Fibroblast of lung (primary cell): ENCODE measurements at regions not wholly inside any gene's neighbourhood (a gene's known extent, or its start where the extent isn't known, plus 50 kb on each side); places are given as distances from the start of the nearest gene placed in this dataset.

Experiments used
- DNase-seq, 2 donors: peaks; one replicate each; pipeline versions ENCODE4 v3.0.0 to v3.0.0-alpha.2; 2010; ENCODE audit warnings: low read depth in 2 of 2
- H2AFZ ChIP-seq: 2 replicates; pipeline ENCODE4 v1.5.1; 2012; ENCODE audit warnings: low read length, control low read depth, inconsistent platforms
- H3K27ac ChIP-seq: 2 replicates; pipeline ENCODE4 v1.5.1; 2011; ENCODE audit warnings: low read length, control low read depth; ENCODE audit not compliant: insufficient read depth
- H3K27me3 ChIP-seq: 2 replicates; pipeline ENCODE4 v1.5.1; 2011; ENCODE audit warnings: mild to moderate bottlenecking, low read length; ENCODE audit not compliant: control insufficient read depth, insufficient read depth
- H3K36me3 ChIP-seq: 2 replicates; pipeline ENCODE4 v1.5.1; 2011; ENCODE audit warnings: low read length; ENCODE audit not compliant: control insufficient read depth, insufficient read depth
- H3K4me1 ChIP-seq: 2 replicates; pipeline ENCODE4 v1.5.1; 2011; ENCODE audit warnings: low read length; ENCODE audit not compliant: control insufficient read depth, insufficient read depth; ENCODE audit errors: extremely low read depth
- H3K4me2 ChIP-seq: 2 replicates; pipeline ENCODE4 v1.5.1; 2011; ENCODE audit warnings: low read length, control low read depth; ENCODE audit not compliant: insufficient read depth; ENCODE audit errors: extremely low read depth
- H3K4me3 ChIP-seq, 4 experiments: fragments of 200-600 bp in 1 of 4; sonication (generic) in 1 of 4; replicated peaks in 1 of 4; 2 replicates each; pipeline ENCODE4 v1.5.1; 2011 to 2016; ENCODE audit warnings: low read length in 4 of 4, low read depth in 3 of 4, mild to moderate bottlenecking in 3 of 4, control low read depth in 2 of 4, inconsistent platforms in 1 of 4, mixed read lengths in 1 of 4; ENCODE audit not compliant: insufficient read depth in 1 of 4; ENCODE audit errors: control extremely low read depth in 1 of 4
- H3K79me2 ChIP-seq: 2 replicates; pipeline ENCODE4 v1.5.1; 2012; ENCODE audit warnings: mild to moderate bottlenecking, low read length, inconsistent platforms; ENCODE audit not compliant: control insufficient read depth, insufficient read depth
- H3K9ac ChIP-seq: 2 replicates; pipeline ENCODE4 v1.5.1; 2011; ENCODE audit warnings: mild to moderate bottlenecking, low read length, control low read depth; ENCODE audit not compliant: insufficient read depth
- H3K9me3 ChIP-seq: 2 replicates; pipeline ENCODE4 v1.5.1; 2012; ENCODE audit warnings: low read depth, low read length; ENCODE audit not compliant: control insufficient read depth, insufficient read depth
- H4K20me1 ChIP-seq: 2 replicates; pipeline ENCODE4 v1.5.1; 2011; ENCODE audit warnings: low read length; ENCODE audit not compliant: control insufficient read depth, insufficient read depth; ENCODE audit errors: extremely low read depth
- EZH2 ChIP-seq: IDR thresholded peaks from 2 replicates; pipeline ENCODE4 v1.5.1; 2012; ENCODE audit warnings: low read length, control low read depth, mild to moderate bottlenecking; ENCODE audit errors: missing control alignments
- TF ChIP-seq, protein P1 (sequence below), 2 donors: IDR thresholded peaks in 1 of 2; conservative IDR thresholded peaks in 1 of 2; 1 replicate in 1 of 2; 2 replicates in 1 of 2; pipeline ENCODE4 v1.5.1; 2011 to 2012; ENCODE audit warnings: low read length in 2 of 2, control low read depth in 1 of 2, inconsistent platforms in 1 of 2, low read depth in 1 of 2, mild to moderate bottlenecking in 1 of 2

DNA sequence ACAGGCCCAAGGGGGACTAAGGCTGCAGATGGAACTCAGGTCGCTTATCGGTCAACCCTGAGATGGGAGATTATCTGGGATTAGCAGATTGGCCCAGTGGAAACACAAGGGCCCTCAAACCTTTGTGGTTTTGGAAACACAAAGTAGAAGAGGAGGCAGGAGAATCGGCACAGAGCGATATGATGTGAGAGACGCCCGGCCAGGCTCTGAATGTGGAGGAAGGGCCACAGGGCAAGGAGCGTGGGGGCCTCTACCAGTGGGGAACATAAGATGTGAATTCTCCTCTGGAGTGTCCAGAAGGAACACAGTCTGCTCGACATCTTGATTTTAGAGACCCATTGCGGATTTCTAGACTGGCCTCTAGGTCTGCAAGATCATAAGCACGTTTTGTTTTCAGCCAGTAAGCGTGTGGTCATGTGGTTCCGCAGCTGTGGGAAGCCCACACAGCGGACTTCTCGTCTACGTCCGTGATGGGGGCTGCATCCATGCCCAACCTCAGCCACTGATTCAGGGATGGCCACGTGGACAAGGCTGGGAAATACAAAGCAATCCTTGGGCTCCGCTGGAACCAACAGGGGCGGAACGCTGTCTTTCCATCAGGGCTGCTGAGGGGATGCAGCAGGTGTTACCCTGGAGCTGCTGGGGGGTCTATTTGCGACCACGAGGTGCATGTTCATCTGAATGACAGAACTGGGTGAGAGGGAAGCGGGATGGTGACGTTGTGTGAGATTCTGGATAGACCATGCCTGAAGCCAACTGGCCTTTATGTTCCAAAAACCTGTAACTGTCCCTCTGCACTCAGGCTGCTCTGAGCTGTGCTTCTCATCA, 127.6 kb upstream of the PMEPA1 start:
- H3K27me3 ChIP-seq = no peaks in the 10 kb centered on the region
- no peaks in the 10 kb centered on the region for H3K36me3 ChIP-seq
- no peaks in the 10 kb centered on the region for H3K79me2 ChIP-seq
- no peak overlapping the region for H3K9ac ChIP-seq
- H3K4me3 ChIP-seq = no peak overlapping the region
- no peak overlapping the region for H3K4me2 ChIP-seq
- DNase-seq = no peak
- H3K27ac ChIP-seq = no peak overlapping the region
- H3K9me3 ChIP-seq = no peaks in the 10 kb centered on the region
- no peaks in the 10 kb centered on the region for H3K4me1 ChIP-seq
- TF ChIP-seq, protein P1, sequence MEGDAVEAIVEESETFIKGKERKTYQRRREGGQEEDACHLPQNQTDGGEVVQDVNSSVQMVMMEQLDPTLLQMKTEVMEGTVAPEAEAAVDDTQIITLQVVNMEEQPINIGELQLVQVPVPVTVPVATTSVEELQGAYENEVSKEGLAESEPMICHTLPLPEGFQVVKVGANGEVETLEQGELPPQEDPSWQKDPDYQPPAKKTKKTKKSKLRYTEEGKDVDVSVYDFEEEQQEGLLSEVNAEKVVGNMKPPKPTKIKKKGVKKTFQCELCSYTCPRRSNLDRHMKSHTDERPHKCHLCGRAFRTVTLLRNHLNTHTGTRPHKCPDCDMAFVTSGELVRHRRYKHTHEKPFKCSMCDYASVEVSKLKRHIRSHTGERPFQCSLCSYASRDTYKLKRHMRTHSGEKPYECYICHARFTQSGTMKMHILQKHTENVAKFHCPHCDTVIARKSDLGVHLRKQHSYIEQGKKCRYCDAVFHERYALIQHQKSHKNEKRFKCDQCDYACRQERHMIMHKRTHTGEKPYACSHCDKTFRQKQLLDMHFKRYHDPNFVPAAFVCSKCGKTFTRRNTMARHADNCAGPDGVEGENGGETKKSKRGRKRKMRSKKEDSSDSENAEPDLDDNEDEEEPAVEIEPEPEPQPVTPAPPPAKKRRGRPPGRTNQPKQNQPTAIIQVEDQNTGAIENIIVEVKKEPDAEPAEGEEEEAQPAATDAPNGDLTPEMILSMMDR (conservative IDR thresholded peaks at IDR 0.05 in 1 of 2, IDR thresholded peaks at IDR 0.05 in 1 of 2; ENCODE audit: low read depth in 1 of 2, low read length in 2 of 2) = no peak
- no peak for TF ChIP-seq EZH2
- no peaks in the 10 kb centered on the region for H4K20me1 ChIP-seq
- no peak overlapping the region for H2AFZ ChIP-seq

DNA sequence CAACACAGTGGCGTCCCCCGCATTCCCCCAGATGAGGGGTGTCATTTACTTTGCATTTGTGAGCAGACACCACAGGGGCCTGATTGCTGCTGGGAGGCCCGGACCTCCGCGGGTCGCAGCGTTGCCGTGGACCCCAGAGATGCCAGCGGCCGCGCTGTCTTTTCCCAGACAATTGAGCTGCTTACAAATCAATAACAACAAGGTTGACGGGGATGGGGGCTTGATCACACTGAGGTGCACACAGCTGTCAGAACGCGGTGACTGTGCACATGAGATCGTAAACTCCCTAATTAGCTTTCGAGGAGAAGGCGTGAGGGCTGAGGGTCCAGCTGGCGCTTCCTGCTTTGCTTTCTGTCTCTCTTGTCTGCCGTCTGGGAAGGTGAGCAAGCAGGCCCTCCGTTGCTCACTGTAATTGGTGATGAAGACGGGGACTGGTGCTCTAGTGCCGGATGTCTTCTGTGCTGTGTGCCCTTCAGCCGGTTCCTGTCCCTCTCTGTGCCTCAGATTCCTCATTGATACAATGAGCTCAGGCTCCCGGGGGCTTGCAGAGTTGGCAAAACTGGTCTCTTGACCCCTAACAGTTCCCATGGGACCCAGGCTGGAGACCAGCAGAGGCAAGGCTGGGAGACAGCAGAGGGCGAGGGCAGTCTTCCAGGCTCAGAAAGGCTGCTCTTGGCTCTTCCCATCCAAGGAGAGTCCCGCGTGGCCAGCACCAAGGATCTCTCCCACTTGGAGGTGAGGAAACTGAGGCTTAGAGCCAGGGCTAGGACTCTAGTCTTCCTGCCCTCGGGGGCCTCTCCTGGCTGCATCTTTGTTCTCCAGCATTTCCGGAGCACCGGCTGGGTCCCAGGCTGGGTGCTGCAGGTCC, 126.0 kb upstream of the PMEPA1 start:
- Histone ChIP-seq H3K27me3 (no peaks in the 10 kb centered on the region), H3K4me1 (no peaks in the 10 kb centered on the region), H3K9me3 (no peaks in the 10 kb centered on the region), H3K4me3 (no peak overlapping the region), H3K36me3 (no peaks in the 10 kb centered on the region), H3K79me2 (no peaks in the 10 kb centered on the region), H4K20me1 (no peaks in the 10 kb centered on the region), H3K9ac (no peak overlapping the region), H3K27ac (no peak overlapping the region), H3K4me2 (no peak overlapping the region), H2AFZ (no peak overlapping the region)
- DNase-seq = no peak
- TF ChIP-seq, protein P1 (conservative IDR thresholded peaks at IDR 0.05 in 1 of 2, IDR thresholded peaks at IDR 0.05 in 1 of 2; ENCODE audit: low read depth in 1 of 2, low read length in 2 of 2) = no peak
- TF ChIP-seq EZH2 = no peak

GRCh38 chr20:57835074-57835452, 125.2 kb upstream of the PMEPA1 start:
- no peaks in the 10 kb centered on the region for H3K79me2 ChIP-seq
- H3K9me3 ChIP-seq = no peaks in the 10 kb centered on the region
- H3K4me3 ChIP-seq = no peak overlapping the region
- H3K4me2 ChIP-seq = no peak overlapping the region
- TF ChIP-seq EZH2 = no peak
- TF ChIP-seq, protein P1 (conservative IDR thresholded peaks at IDR 0.05 in 1 of 2, IDR thresholded peaks at IDR 0.05 in 1 of 2; ENCODE audit: low read depth in 1 of 2, low read length in 2 of 2) = no peak
- H3K27ac ChIP-seq = no peak overlapping the region
- no peak overlapping the region for H2AFZ ChIP-seq
- H3K9ac ChIP-seq = no peak overlapping the region
- H3K27me3 ChIP-seq = no peaks in the 10 kb centered on the region
- H3K4me1 ChIP-seq = no peaks in the 10 kb centered on the region
- no peak for DNase-seq
- H4K20me1 ChIP-seq = no peaks in the 10 kb centered on the region
- no peaks in the 10 kb centered on the region for H3K36me3 ChIP-seq
